ENCODE measurements at regions not wholly inside any gene's neighbourhood (a gene's known extent, or its start where the extent isn't known, plus 50 kb on each side); places are given as distances from the start of the nearest gene placed in this dataset.
A peak's percentile ranks its signal among the peaks of the same experiment; 100 is the strongest.

DNA sequence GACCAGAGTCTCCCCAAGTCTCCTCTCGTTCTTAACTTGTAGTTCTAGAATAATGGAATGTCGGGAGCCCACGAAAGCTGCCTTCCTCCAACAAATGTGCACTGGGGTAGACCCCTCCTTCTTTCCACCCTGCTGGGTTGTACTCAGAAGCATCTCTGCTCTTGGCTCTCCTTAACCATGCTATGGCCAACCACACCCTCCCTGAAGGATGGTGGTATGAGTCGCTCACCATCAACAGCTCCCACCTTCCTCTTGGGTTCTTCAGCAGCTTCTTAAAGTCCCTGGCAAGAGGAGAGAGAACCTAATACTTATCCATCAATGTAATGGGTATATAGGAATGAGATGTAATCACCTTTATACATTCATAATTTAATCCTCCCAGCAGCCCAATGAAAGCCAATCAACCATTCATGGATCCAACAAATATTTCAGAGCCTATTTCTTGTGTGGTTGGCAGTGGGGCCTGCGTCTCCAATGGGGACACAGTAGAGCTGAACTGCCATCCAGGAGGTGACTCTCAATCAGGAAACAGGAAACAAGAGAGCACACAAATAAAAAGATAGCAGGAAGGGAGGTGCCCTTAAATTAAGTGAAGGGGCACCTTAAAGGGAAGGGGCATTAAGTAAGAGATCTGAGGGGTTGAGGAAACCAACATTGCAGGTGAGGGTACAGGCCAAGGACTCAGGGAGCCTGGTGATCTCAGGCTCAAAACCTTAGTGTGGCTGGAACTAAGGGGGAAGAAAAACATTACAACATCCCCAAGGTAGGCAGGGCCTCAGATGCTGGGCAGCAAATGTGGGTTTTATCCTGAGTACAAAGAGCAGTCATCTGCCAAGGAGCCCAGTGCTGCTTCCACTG lies 64.4 kb upstream of the ETS2 start:
- 92 to 96% methylated on average over 5 of the region's 5 CpGs for WGBS, 2 donors
- no peak overlapping the region for H3K27ac ChIP-seq (ENCODE audit: low read depth in 2 of 2, low read length in 1 of 2)

GRCh38 chr21:38741950-38742256 lies 63.8 kb upstream of the ETS2 start:
- H3K9me3 ChIP-seq (ENCODE audit: control insufficient read depth in 2 of 2, insufficient read depth in 1 of 2, low read depth in 1 of 2, low read length in 1 of 2) = no peaks in the 10 kb centered on the region
- no peaks in the 10 kb centered on the region for H3K36me3 ChIP-seq (ENCODE audit: control insufficient read depth in 2 of 2, insufficient read depth in 2 of 2, low read length in 1 of 2)
- no peaks in the 10 kb centered on the region for H3K4me1 ChIP-seq (ENCODE audit: control insufficient read depth in 2 of 2, insufficient read depth in 2 of 2, low read length in 1 of 2)
- H3K27me3 ChIP-seq (ENCODE audit: control insufficient read depth in 1 of 2, insufficient read depth in 2 of 2, low read length in 2 of 2) = no peaks in the 10 kb centered on the region
- H3K27ac ChIP-seq (ENCODE audit: low read depth in 2 of 2, low read length in 1 of 2) = no peak overlapping the region
- H3K4me3 ChIP-seq (ENCODE audit: low read depth in 1 of 2, low read length in 2 of 2) = no peak overlapping the region
- 73 to 79% methylated on average over 5 of the region's 5 CpGs for WGBS, 2 donors

More for the DNA sequence above, 64.4 kb upstream of the ETS2 start:
- Histone ChIP-seq H3K36me3 (ENCODE audit: control insufficient read depth in 2 of 2, insufficient read depth in 2 of 2, low read length in 1 of 2) (no peaks in the 10 kb centered on the region), H3K27me3 (ENCODE audit: control insufficient read depth in 1 of 2, insufficient read depth in 2 of 2, low read length in 2 of 2) (no peaks in the 10 kb centered on the region), H3K4me1 (ENCODE audit: control insufficient read depth in 2 of 2, insufficient read depth in 2 of 2, low read length in 1 of 2) (no peaks in the 10 kb centered on the region), H3K9me3 (ENCODE audit: control insufficient read depth in 2 of 2, insufficient read depth in 1 of 2, low read depth in 1 of 2, low read length in 1 of 2) (no peaks in the 10 kb centered on the region), H3K4me3 (ENCODE audit: low read depth in 1 of 2, low read length in 2 of 2) (no peak overlapping the region)

- Histone ChIP-seq H3K36me3 (ENCODE audit: control insufficient read depth in 2 of 2, insufficient read depth in 2 of 2, low read length in 1 of 2) (no peaks in the 10 kb centered on the region), H3K4me3 (ENCODE audit: low read depth in 1 of 2, low read length in 2 of 2) (no peak overlapping the region), H3K27ac (ENCODE audit: low read depth in 2 of 2, low read length in 1 of 2) (no peak overlapping the region), H3K4me1 (ENCODE audit: control insufficient read depth in 2 of 2, insufficient read depth in 2 of 2, low read length in 1 of 2) (no peaks in the 10 kb centered on the region), H3K9me3 (ENCODE audit: control insufficient read depth in 2 of 2, insufficient read depth in 1 of 2, low read depth in 1 of 2, low read length in 1 of 2) (no peaks in the 10 kb centered on the region), H3K27me3 (ENCODE audit: control insufficient read depth in 1 of 2, insufficient read depth in 2 of 2, low read length in 2 of 2) (no peaks in the 10 kb centered on the region)
- WGBS, 2 donors = 81 to 94% methylated on average over 1 of the region's 1 CpG
Measured at GRCh38 chr21:38742580-38743260, 63.0 kb upstream of the ETS2 start.

GRCh38 chr21:38743772-38744529 lies 61.8 kb upstream of the ETS2 start:
- Histone ChIP-seq H3K27me3 (ENCODE audit: control insufficient read depth in 1 of 2, insufficient read depth in 2 of 2, low read length in 2 of 2) (no peaks in the 10 kb centered on the region), H3K4me3 (ENCODE audit: low read depth in 1 of 2, low read length in 2 of 2) (no peak overlapping the region), H3K36me3 (ENCODE audit: control insufficient read depth in 2 of 2, insufficient read depth in 2 of 2, low read length in 1 of 2) (no peaks in the 10 kb centered on the region), H3K4me1 (ENCODE audit: control insufficient read depth in 2 of 2, insufficient read depth in 2 of 2, low read length in 1 of 2) (no peaks in the 10 kb centered on the region), H3K9me3 (ENCODE audit: control insufficient read depth in 2 of 2, insufficient read depth in 1 of 2, low read depth in 1 of 2, low read length in 1 of 2) (no peaks in the 10 kb centered on the region), H3K27ac (ENCODE audit: low read depth in 2 of 2, low read length in 1 of 2) (no peak overlapping the region)
- WGBS, 2 donors = 77 to 81% methylated on average over 21 of the region's 21 CpGs

DNA sequence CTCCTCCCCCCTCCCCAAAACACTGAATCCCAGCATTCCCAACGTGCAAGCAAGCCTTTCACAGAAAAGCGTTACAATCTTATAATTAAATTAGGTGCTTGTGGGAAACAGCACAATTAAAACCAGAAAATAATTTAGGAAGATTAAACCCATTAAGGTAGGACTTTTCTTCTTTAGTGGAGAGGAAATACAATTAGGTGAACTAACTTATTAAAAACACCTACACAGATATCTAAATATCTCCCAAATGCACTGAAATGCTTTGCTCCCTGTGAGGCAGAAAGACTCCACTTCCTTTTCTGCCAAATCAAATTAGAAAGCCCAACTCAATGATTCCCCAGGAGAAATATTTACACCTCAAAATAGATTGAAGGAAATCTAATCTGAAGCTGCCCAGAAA lies 60.9 kb upstream of the ETS2 start:
- H3K4me3 ChIP-seq (ENCODE audit: low read depth in 1 of 2, low read length in 2 of 2) = no peak overlapping the region
- no peaks in the 10 kb centered on the region for H3K4me1 ChIP-seq (ENCODE audit: control insufficient read depth in 2 of 2, insufficient read depth in 2 of 2, low read length in 1 of 2)
- H3K27me3 ChIP-seq (ENCODE audit: control insufficient read depth in 1 of 2, insufficient read depth in 2 of 2, low read length in 2 of 2) = no peaks in the 10 kb centered on the region
- H3K36me3 ChIP-seq (ENCODE audit: control insufficient read depth in 2 of 2, insufficient read depth in 2 of 2, low read length in 1 of 2) = no peaks in the 10 kb centered on the region
- no peak overlapping the region for H3K27ac ChIP-seq (ENCODE audit: low read depth in 2 of 2, low read length in 1 of 2)
- WGBS, 2 donors = 80 to 87% methylated on average over 2 of the region's 2 CpGs
- no peaks in the 10 kb centered on the region for H3K9me3 ChIP-seq (ENCODE audit: control insufficient read depth in 2 of 2, insufficient read depth in 1 of 2, low read depth in 1 of 2, low read length in 1 of 2)

DNA sequence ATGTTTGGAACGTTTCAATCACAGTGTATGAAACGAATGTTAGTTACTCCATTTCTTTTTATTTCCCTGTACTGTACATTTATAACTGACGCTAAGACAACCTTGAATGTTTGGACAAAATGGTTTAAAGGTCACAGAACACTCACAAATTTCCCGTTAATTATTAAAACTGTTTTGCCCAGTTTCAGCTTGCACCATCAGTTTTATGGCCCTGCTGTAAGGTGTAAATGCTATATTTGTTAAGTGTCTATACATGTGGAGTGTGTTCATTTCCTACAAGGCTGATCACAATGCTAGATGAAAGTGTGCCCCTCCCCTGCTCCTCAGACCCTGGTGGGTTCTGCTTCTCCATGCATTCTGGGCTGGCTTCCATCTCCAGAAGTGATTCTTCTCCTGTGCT lies 57.9 kb upstream of the ETS2 start:
- 51 to 62% methylated on average over 4 of the region's 4 CpGs for WGBS, 2 donors
- H3K9me3 ChIP-seq (ENCODE audit: control insufficient read depth in 2 of 2, insufficient read depth in 1 of 2, low read depth in 1 of 2, low read length in 1 of 2) = no peaks in the 10 kb centered on the region
- H3K36me3 ChIP-seq (ENCODE audit: control insufficient read depth in 2 of 2, insufficient read depth in 2 of 2, low read length in 1 of 2) = no peaks in the 10 kb centered on the region
- no peak overlapping the region for H3K4me3 ChIP-seq (ENCODE audit: low read depth in 1 of 2, low read length in 2 of 2)
- H3K27me3 ChIP-seq (ENCODE audit: control insufficient read depth in 1 of 2, insufficient read depth in 2 of 2, low read length in 2 of 2) = no peaks in the 10 kb centered on the region
- no peak overlapping the region for H3K27ac ChIP-seq (ENCODE audit: low read depth in 2 of 2, low read length in 1 of 2)
- H3K4me1 ChIP-seq (ENCODE audit: control insufficient read depth in 2 of 2, insufficient read depth in 2 of 2, low read length in 1 of 2) = peaks cover 0 to 6% of the 10 kb centered on the region in 2 donors

GRCh38 chr21:38751379-38752050 lies 54.2 kb upstream of the ETS2 start:
- Histone ChIP-seq H3K9me3 (ENCODE audit: control insufficient read depth in 2 of 2, insufficient read depth in 1 of 2, low read depth in 1 of 2, low read length in 1 of 2) (no peaks in the 10 kb centered on the region), H3K36me3 (ENCODE audit: control insufficient read depth in 2 of 2, insufficient read depth in 2 of 2, low read length in 1 of 2) (no peaks in the 10 kb centered on the region), H3K27ac (ENCODE audit: low read depth in 2 of 2, low read length in 1 of 2) (peak overlapping the region in 1 of 2 donors; percentile 91), H3K4me1 (ENCODE audit: control insufficient read depth in 2 of 2, insufficient read depth in 2 of 2, low read length in 1 of 2) (peaks cover 0 to 10% of the 10 kb centered on the region in 2 donors), H3K27me3 (ENCODE audit: control insufficient read depth in 1 of 2, insufficient read depth in 2 of 2, low read length in 2 of 2) (no peaks in the 10 kb centered on the region), H3K4me3 (ENCODE audit: low read depth in 1 of 2, low read length in 2 of 2) (no peak overlapping the region)
- 82 to 91% methylated on average over 26 to 27 of the region's 27 CpGs for WGBS, 2 donors

DNA sequence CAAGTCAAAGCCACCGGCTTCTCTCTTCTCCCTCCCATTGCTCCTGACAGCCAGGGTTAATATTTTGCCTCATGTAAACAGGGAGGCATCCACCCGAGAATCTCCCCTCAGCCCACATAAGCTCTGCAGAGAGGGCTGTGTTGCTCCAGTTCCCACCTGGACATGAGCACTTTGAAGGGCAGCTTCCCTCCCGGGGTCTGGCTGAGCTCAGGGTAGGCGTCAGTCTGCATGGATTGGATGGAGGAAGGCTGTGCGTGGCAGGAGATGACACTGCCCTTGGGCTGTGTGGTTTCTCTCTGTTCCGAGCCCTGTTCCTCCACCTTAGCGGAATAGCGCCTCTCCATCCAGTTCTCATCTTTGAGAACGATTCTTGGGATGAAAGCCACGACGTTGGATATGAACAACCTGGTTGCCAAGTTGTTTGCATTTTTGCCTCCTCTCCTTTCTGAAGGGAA lies 53.7 kb upstream of the ETS2 start:
- WGBS, 2 donors = 83 to 87% methylated on average over 11 of the region's 11 CpGs
- Histone ChIP-seq H3K27ac (ENCODE audit: low read depth in 2 of 2, low read length in 1 of 2) (peak overlapping the region; percentile 87 to 91), H3K36me3 (ENCODE audit: control insufficient read depth in 2 of 2, insufficient read depth in 2 of 2, low read length in 1 of 2) (no peaks in the 10 kb centered on the region), H3K27me3 (ENCODE audit: control insufficient read depth in 1 of 2, insufficient read depth in 2 of 2, low read length in 2 of 2) (no peaks in the 10 kb centered on the region), H3K4me1 (ENCODE audit: control insufficient read depth in 2 of 2, insufficient read depth in 2 of 2, low read length in 1 of 2) (peaks cover 0 to 10% of the 10 kb centered on the region in 2 donors), H3K4me3 (ENCODE audit: low read depth in 1 of 2, low read length in 2 of 2) (no peak overlapping the region), H3K9me3 (ENCODE audit: control insufficient read depth in 2 of 2, insufficient read depth in 1 of 2, low read depth in 1 of 2, low read length in 1 of 2) (no peaks in the 10 kb centered on the region)

GRCh38 chr21:38753114-38753513 lies 52.6 kb upstream of the ETS2 start:
- H3K4me1 ChIP-seq (ENCODE audit: control insufficient read depth in 2 of 2, insufficient read depth in 2 of 2, low read length in 1 of 2) = peaks cover 0 to 10% of the 10 kb centered on the region in 2 donors
- H3K27me3 ChIP-seq (ENCODE audit: control insufficient read depth in 1 of 2, insufficient read depth in 2 of 2, low read length in 2 of 2) = no peaks in the 10 kb centered on the region
- no peaks in the 10 kb centered on the region for H3K36me3 ChIP-seq (ENCODE audit: control insufficient read depth in 2 of 2, insufficient read depth in 2 of 2, low read length in 1 of 2)
- H3K4me3 ChIP-seq (ENCODE audit: low read depth in 1 of 2, low read length in 2 of 2) = no peak overlapping the region
- peak overlapping the region; percentile 87 to 91 for H3K27ac ChIP-seq (ENCODE audit: low read depth in 2 of 2, low read length in 1 of 2)
- 38 to 58% methylated on average over 3 of the region's 3 CpGs for WGBS, 2 donors
- no peaks in the 10 kb centered on the region for H3K9me3 ChIP-seq (ENCODE audit: control insufficient read depth in 2 of 2, insufficient read depth in 1 of 2, low read depth in 1 of 2, low read length in 1 of 2)
